IgD-negative memory B cell (primary cell): ENCODE measurements at regions not wholly inside any gene's neighbourhood (a gene's known extent, or its start where the extent isn't known, plus 50 kb on each side); places are given as distances from the start of the nearest gene placed in this dataset.

Source experiments
- H3K27ac Mint-ChIP-seq, 3 donors: one replicate each; pipeline ENCODE4 v1.8.0; 2020 to 2022; ENCODE audit warnings: mild to moderate bottlenecking in 3 of 3, mixed read lengths in 3 of 3, moderate library complexity in 1 of 3
- H3K27me3 Mint-ChIP-seq: one replicate; pipeline ENCODE4 v1.8.0; 2021; ENCODE audit warnings: mixed read lengths
- H3K36me3 Mint-ChIP-seq: one replicate; pipeline ENCODE4 v1.8.0; 2020; ENCODE audit warnings: mild to moderate bottlenecking, mixed read lengths
- H3K4me1 Mint-ChIP-seq, 3 donors: one replicate each; pipeline ENCODE4 v1.8.0; 2020 to 2022; ENCODE audit warnings: mixed read lengths in 3 of 3, mild to moderate bottlenecking in 1 of 3
- H3K4me3 Mint-ChIP-seq, 4 donors: one replicate each; pipeline ENCODE4 v1.8.0; 2020 to 2022; ENCODE audit warnings: mild to moderate bottlenecking in 4 of 4, mixed read lengths in 4 of 4, moderate library complexity in 3 of 4
- H3K9me3 Mint-ChIP-seq, 3 donors: one replicate each; pipeline ENCODE4 v1.8.0; 2020 to 2021; ENCODE audit warnings: mixed read lengths in 3 of 3, mild to moderate bottlenecking in 1 of 3

- Mint-ChIP-seq H3K4me3 (no peak overlapping the region), H3K27ac (no peak overlapping the region), H3K9me3 (peaks cover 0 to 2% (median 0%) of the 10 kb centered on the region in 3 donors), H3K4me1 (peaks cover 0 to 3% (median 2%) of the 10 kb centered on the region in 3 donors), H3K27me3 (peaks cover 6% of the 10 kb centered on the region), H3K36me3 (peaks cover 2% of the 10 kb centered on the region)
Observed at GRCh38 chr2:19742872-19743271, 158.9 kb downstream of the TTC32 start.

DNA sequence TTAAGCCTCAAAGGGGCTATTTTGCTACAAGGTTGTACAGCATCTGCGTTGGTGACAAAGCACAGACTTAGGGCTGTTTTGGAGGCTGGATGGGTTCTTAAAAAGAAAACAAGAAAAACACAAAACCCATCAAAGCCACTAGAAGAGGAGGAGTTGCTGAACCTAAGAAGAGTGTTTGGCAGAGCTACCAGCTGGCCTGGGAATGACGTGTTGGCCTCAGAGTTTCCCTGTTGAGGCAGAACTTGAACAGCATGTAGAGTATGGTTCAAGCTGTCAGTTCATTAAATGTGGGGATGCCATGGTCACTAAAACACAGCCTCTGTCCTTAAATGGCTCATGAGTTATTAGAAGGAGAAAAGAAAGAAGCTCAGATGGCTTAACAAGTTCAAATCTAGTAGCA is 162.5 kb downstream of the TTC32 start:
- peaks cover 2% of the 10 kb centered on the region for H3K36me3 Mint-ChIP-seq
- H3K27me3 Mint-ChIP-seq, result peaks cover 4% of the 10 kb centered on the region
- peaks cover 0 to 2% (median 0%) of the 10 kb centered on the region in 3 donors for H3K9me3 Mint-ChIP-seq
- no peak overlapping the region for H3K4me3 Mint-ChIP-seq
- H3K4me1 Mint-ChIP-seq, result no peaks in the 10 kb centered on the region
- no peak overlapping the region for H3K27ac Mint-ChIP-seq

DNA sequence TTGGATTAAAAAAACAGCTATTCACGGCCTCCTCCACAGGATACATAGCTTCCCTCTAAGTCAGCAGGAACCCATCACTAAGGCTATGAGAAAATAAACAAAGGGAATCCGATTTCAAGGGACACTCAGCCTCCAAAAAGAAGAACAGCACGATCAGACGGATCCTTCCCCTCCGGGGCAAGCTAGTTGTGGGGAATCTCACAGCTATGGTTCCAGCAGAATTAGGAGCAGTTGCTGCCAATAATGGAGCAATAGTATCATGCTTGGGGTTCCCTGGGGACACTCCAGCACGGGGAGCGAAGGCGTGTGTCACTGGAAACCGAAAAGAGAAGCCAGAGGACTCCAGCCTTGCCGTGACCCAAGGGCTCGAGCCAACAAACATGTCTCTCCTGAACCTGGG is 163.1 kb downstream of the TTC32 start:
- Mint-ChIP-seq H3K27me3 (peaks cover 5% of the 10 kb centered on the region), H3K4me3 (no peak overlapping the region), H3K4me1 (no peaks in the 10 kb centered on the region), H3K36me3 (no peaks in the 10 kb centered on the region), H3K9me3 (peaks cover 0 to 2% (median 0%) of the 10 kb centered on the region in 3 donors), H3K27ac (no peak overlapping the region)

DNA sequence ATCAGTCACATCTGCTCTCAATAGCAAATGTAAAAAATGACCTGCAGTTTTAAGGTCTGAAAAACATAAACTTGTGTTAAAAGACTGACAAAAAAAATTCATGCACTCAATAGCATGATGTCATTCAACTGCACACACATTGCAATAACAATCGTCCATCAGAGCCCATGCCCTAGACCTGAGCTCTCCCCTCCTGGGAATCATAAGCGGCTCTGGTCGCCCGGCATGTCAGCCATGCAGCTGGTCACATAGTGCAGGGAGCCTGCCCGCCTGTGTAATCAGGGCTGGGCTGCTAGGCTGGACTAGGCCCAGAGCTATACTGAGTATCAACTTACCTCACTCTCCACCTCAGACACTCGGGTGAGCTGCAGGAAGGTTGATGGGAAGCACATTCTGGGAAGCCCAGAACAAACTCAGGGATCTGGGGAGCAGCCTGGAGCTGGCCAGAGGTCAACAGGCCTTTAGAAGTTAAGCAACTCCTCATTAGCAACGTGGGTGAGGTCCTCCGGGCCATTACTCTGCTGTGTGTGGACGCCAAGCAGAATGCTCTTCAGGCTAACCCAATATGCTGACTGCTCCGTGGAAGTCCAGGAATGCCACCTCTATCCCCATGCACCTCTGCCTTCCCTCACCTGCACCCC is 165.5 kb downstream of the TTC32 start:
- no peak overlapping the region for H3K4me3 Mint-ChIP-seq
- H3K9me3 Mint-ChIP-seq, result peaks cover 0 to 2% (median 0%) of the 10 kb centered on the region in 3 donors
- no peak overlapping the region for H3K27ac Mint-ChIP-seq
- H3K4me1 Mint-ChIP-seq, result no peaks in the 10 kb centered on the region
- peaks cover 6% of the 10 kb centered on the region for H3K27me3 Mint-ChIP-seq
- no peaks in the 10 kb centered on the region for H3K36me3 Mint-ChIP-seq

DNA sequence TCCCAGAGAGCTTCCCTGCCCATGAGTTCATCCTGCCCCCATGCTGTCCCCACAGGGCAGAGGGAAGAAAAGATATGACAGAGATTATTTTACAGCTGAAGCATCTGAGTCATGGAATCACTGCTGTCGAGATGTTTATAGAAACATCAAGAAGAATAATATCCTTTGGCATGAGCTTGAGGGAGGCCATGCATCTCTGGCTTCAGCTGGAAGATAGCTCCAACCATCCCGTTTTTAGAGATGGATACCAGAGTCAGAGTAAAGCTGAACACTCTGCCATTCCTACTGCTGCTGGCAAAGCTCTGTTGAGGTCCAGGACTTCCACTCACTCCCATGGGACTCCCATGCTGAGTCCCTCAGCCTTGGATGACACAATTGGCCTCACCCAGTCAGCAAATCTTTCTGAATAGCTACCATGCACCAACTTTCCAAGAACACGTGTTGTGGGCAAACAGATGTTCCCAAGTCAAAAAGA is 167.8 kb downstream of the TTC32 start:
- Mint-ChIP-seq H3K4me3 (no peak overlapping the region), H3K4me1 (no peaks in the 10 kb centered on the region), H3K36me3 (no peaks in the 10 kb centered on the region), H3K27me3 (peaks cover 2% of the 10 kb centered on the region), H3K9me3 (peaks cover 0 to 2% (median 0%) of the 10 kb centered on the region in 3 donors), H3K27ac (no peak overlapping the region)

DNA sequence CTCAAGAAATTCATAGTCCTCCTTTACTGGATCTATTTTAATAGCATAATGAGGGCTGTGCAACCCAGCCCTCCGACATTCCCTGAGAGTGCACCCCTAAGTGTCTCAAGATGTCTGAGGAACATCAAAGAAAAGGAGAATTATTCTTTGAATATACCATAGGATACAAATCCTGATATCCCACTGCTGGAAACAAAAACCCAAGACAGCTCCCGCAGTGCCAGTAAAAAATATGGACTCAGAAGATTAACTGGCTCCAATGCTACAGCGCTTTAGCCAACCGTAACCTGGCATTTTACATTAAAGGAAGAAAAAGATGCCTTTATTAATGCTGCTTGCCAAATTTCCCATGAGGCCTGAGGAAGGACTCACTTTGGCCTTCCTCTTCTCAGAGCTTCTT is 168.4 kb downstream of the TTC32 start:
- no peak overlapping the region for H3K27ac Mint-ChIP-seq
- peaks cover 2% of the 10 kb centered on the region for H3K27me3 Mint-ChIP-seq

GRCh38 chr2:19732255-19732654 is 169.5 kb downstream of the TTC32 start:
- no peak overlapping the region for H3K4me3 Mint-ChIP-seq
- H3K27ac Mint-ChIP-seq, result no peak overlapping the region
- H3K9me3 Mint-ChIP-seq, result no peaks in the 10 kb centered on the region
- H3K36me3 Mint-ChIP-seq, result no peaks in the 10 kb centered on the region
- peaks cover 2% of the 10 kb centered on the region for H3K27me3 Mint-ChIP-seq
- no peaks in the 10 kb centered on the region for H3K4me1 Mint-ChIP-seq

More for the DNA sequence above, 168.4 kb downstream of the TTC32 start:
- Mint-ChIP-seq H3K9me3 (no peaks in the 10 kb centered on the region), H3K4me1 (no peaks in the 10 kb centered on the region), H3K4me3 (no peak overlapping the region), H3K36me3 (no peaks in the 10 kb centered on the region)

- no peak overlapping the region for H3K4me3 Mint-ChIP-seq
- no peak overlapping the region for H3K27ac Mint-ChIP-seq
Observed at GRCh38 chr2:19731515-19731914, 170.3 kb downstream of the TTC32 start.

DNA sequence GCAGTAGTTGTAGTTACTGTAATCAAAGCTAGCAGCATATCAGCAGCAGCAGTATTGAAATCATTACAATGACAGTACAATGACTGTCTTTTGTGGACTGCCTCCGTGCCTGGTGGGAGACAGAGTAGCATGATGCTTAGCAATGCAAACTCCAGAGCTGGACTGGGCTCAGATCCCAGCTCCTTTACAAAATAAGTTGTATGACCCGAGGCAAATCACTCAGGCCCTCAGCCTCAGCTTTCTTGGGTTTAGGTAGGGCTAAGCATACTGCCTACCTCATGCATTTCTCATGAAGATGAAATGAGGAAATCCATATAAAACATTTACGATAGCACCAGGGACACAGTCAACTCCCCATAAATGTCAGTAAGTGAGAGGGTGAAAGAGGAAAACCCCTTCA is 170.7 kb downstream of the TTC32 start:
- Mint-ChIP-seq H3K4me3 (no peak overlapping the region), H3K27ac (no peak overlapping the region), H3K9me3 (no peaks in the 10 kb centered on the region)

More at GRCh38 chr2:19731515-19731914, 170.3 kb downstream of the TTC32 start:
- no peaks in the 10 kb centered on the region for H3K9me3 Mint-ChIP-seq
- H3K36me3 Mint-ChIP-seq, result no peaks in the 10 kb centered on the region
- H3K27me3 Mint-ChIP-seq, result peaks cover 2% of the 10 kb centered on the region
- no peaks in the 10 kb centered on the region for H3K4me1 Mint-ChIP-seq

GRCh38 chr2:19728125-19728524 is 173.7 kb downstream of the TTC32 start:
- H3K4me3 Mint-ChIP-seq, result no peak overlapping the region

More for the DNA sequence above, 170.7 kb downstream of the TTC32 start:
- peaks cover 2% of the 10 kb centered on the region for H3K27me3 Mint-ChIP-seq
- no peaks in the 10 kb centered on the region for H3K4me1 Mint-ChIP-seq
- H3K36me3 Mint-ChIP-seq, result no peaks in the 10 kb centered on the region

DNA sequence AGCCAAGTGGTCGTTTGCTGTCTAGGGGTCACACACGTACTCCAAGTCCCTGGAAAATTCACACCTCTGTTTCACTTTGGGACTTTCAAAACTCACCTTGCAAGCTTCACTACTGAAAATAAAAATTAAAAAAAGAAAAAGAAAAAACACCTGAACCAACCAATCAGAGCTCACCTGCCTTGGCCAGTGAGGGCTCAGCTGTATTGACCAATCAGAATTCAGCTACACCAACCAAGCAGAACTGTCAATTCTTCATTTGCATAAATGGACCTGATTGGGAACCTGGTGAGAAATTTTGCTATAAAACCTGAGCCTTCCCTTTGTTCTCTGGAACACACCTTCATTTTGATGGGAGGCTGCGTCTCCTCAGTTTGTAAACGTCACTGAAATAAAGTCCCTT is 176.4 kb downstream of the TTC32 start:
- no peak overlapping the region for H3K4me3 Mint-ChIP-seq
- H3K27ac Mint-ChIP-seq, result no peak overlapping the region
- no peaks in the 10 kb centered on the region for H3K4me1 Mint-ChIP-seq
- no peaks in the 10 kb centered on the region for H3K9me3 Mint-ChIP-seq
- no peaks in the 10 kb centered on the region for H3K36me3 Mint-ChIP-seq
- H3K27me3 Mint-ChIP-seq, result no peaks in the 10 kb centered on the region

More at GRCh38 chr2:19728125-19728524, 173.7 kb downstream of the TTC32 start:
- no peaks in the 10 kb centered on the region for H3K9me3 Mint-ChIP-seq
- no peaks in the 10 kb centered on the region for H3K4me1 Mint-ChIP-seq
- H3K27me3 Mint-ChIP-seq, result no peaks in the 10 kb centered on the region
- H3K27ac Mint-ChIP-seq, result no peak overlapping the region
- H3K36me3 Mint-ChIP-seq, result no peaks in the 10 kb centered on the region

DNA sequence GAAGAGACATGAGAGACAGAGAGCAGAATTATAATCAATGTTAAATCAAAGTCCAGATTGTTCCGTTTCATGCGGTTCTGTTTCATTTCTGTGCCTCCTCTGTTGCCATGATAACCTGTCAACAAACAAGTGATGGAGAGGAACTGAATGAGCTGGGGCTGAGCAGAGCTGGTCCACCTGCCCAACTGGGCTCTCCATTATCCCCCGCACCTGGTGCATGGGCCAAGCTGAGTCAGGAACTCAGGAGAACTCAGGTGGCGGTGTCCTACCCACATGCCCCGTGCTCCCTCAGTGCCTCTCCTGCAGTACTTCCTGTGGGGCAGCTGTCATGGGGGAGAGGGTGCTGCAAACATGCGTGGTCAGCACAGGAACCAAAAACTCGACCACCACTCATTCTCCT is 178.8 kb downstream of the TTC32 start:
- Mint-ChIP-seq H3K4me3 (no peak overlapping the region), H3K27me3 (no peaks in the 10 kb centered on the region), H3K9me3 (no peaks in the 10 kb centered on the region), H3K27ac (no peak overlapping the region), H3K36me3 (no peaks in the 10 kb centered on the region), H3K4me1 (no peaks in the 10 kb centered on the region)

DNA sequence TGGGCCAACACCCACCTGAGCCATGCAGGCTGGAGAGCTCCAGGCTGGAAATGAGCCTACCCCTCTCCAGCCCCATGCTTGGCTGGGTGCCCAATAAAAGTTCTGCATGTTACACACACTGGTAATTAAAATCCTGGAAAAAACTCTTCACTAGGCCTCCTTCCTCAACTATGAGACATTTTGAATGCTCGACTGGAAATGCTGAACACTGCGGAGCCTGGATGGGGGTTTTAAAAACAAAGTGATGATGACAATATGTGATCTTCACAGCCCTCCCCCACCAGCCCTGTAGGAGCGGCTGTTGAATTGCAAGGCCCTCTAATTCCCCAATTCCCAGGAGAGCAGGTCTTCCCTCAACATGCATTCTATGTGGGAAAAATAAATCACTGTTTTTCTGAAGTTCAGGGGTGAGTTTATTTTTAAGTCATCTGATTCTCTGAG is 179.2 kb downstream of the TTC32 start:
- Mint-ChIP-seq H3K27me3 (no peaks in the 10 kb centered on the region), H3K36me3 (no peaks in the 10 kb centered on the region), H3K4me3 (no peak overlapping the region), H3K4me1 (no peaks in the 10 kb centered on the region), H3K27ac (no peak overlapping the region), H3K9me3 (no peaks in the 10 kb centered on the region)

GRCh38 chr2:19720306-19720705 is 181.5 kb downstream of the TTC32 start:
- Mint-ChIP-seq H3K27me3 (peaks cover under 1% of the 10 kb centered on the region), H3K4me1 (no peaks in the 10 kb centered on the region), H3K4me3 (no peak overlapping the region), H3K36me3 (no peaks in the 10 kb centered on the region), H3K27ac (peak overlapping the region in 1 of 3 donors; percentile 1), H3K9me3 (peaks cover 0 to 3% (median 0%) of the 10 kb centered on the region in 3 donors)

GRCh38 chr2:19719540-19719939 is 182.2 kb downstream of the TTC32 start:
- Mint-ChIP-seq H3K27me3 (peaks cover 3% of the 10 kb centered on the region), H3K4me1 (no peaks in the 10 kb centered on the region), H3K9me3 (peaks cover 0 to 3% (median 0%) of the 10 kb centered on the region in 3 donors), H3K36me3 (no peaks in the 10 kb centered on the region), H3K4me3 (no peak overlapping the region), H3K27ac (no peak overlapping the region)

DNA sequence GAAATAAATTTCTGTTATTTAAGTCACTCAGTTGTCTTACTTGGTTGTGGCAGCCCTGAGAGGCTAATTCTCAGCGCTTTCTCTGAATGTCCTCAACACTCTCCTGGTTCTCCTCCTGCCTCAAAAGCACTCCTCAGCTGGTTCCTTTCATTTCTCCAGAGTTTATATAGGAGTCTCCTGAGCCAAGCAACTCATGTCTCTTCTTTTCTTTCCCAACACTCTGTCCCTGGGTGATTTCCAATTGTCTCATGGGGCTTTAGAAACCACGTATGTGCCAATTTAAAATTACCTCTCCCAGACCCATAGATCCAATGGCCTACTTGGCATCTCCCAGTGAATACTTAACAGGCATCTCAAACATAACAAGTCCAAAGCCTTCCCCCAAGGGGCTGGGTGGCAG is 184.3 kb downstream of the TTC32 start:
- no peaks in the 10 kb centered on the region for H3K36me3 Mint-ChIP-seq
- H3K4me3 Mint-ChIP-seq, result no peak overlapping the region
- H3K9me3 Mint-ChIP-seq, result peaks cover 0 to 3% (median 3%) of the 10 kb centered on the region in 3 donors
- H3K4me1 Mint-ChIP-seq, result no peaks in the 10 kb centered on the region
- H3K27me3 Mint-ChIP-seq, result peaks cover 6% of the 10 kb centered on the region
- no peak overlapping the region for H3K27ac Mint-ChIP-seq
